Caco-2 (cell line): ENCODE measurements at regions not wholly inside any gene's neighbourhood (a gene's known extent, or its start where the extent isn't known, plus 50 kb on each side); places are given as distances from the start of the nearest gene placed in this dataset.

Experiments used
- BruUV-seq: library from RNA; stranded (reverse); fragments of 400-500 nt; replicated peaks from 2 replicates; lab custom pipeline; 2021; lab: Mats Ljungman, UMichigan
- CTCF ChIA-PET: fragments of 300-600 bp; sonication (Branson Sonifier 250); formaldehyde crosslinking; loops from one replicate; lab custom pipeline; 2022; ENCODE audit warnings: antibody characterized with exemption; lab: Charles Lee
- POLR2A ChIA-PET: fragments of 300-600 bp; sonication (Branson Sonifier 250); formaldehyde crosslinking; loops from one replicate; lab custom pipeline; 2022; ENCODE audit warnings: antibody characterized with exemption; lab: Charles Lee
- DNase-seq, 2 experiments: peaks; one replicate each; pipeline versions ENCODE4 v3.0.0 to v3.0.0-alpha.2; 2020 to 2022
- H3K27me3 ChIP-seq: replicated peaks from 2 replicates; pipeline ENCODE4 v1.6.0; 2011; ENCODE audit warnings: low read length; ENCODE audit not compliant: control insufficient read depth, insufficient read depth
- H3K36me3 ChIP-seq: 2 replicates; pipeline ENCODE4 v1.5.1; 2011; ENCODE audit warnings: low read length; ENCODE audit not compliant: control insufficient read depth, insufficient read depth
- H3K4me1 ChIP-seq: fragments of 250-450 bp; sonication (Bioruptor Pico); 2 replicates; pipeline ENCODE4 v1.5.1; 2020; ENCODE audit warnings: mild to moderate bottlenecking
- H3K4me3 ChIP-seq: 2 replicates; pipeline ENCODE4 v1.5.1; 2011; ENCODE audit warnings: low read depth, mild to moderate bottlenecking, control low read depth, low read length
- H3K9me3 ChIP-seq: fragments of 250-450 bp; sonication (Bioruptor Pico); 2 replicates; pipeline ENCODE4 v1.5.1; 2020; ENCODE audit warnings: mild to moderate bottlenecking, moderate library complexity
- H3K27ac Mint-ChIP-seq: one replicate; pipeline ENCODE4 v1.8.0; 2022; ENCODE audit warnings: mixed read lengths; ENCODE audit not compliant: unreplicated experiment
- H3K27me3 Mint-ChIP-seq: one replicate; pipeline ENCODE4 v1.8.0; 2022; ENCODE audit warnings: mixed read lengths; ENCODE audit not compliant: insufficient read depth, unreplicated experiment
- H3K36me3 Mint-ChIP-seq: one replicate; pipeline ENCODE4 v1.8.0; 2022; ENCODE audit warnings: mild to moderate bottlenecking, mixed read lengths; ENCODE audit not compliant: insufficient read depth, unreplicated experiment
- H3K4me1 Mint-ChIP-seq: one replicate; pipeline ENCODE4 v1.8.0; 2022; ENCODE audit warnings: low read depth, mixed read lengths; ENCODE audit not compliant: unreplicated experiment
- H3K4me3 Mint-ChIP-seq: one replicate; pipeline ENCODE4 v1.8.0; 2022; ENCODE audit warnings: mild to moderate bottlenecking, moderate library complexity, mixed read lengths; ENCODE audit not compliant: unreplicated experiment
- H3K9me3 Mint-ChIP-seq: one replicate; pipeline ENCODE4 v1.8.0; 2022; ENCODE audit warnings: mixed read lengths; ENCODE audit not compliant: unreplicated experiment
- intact Hi-C: fragments of 100-400 bp; cut with micrococcal nuclease; formaldehyde crosslinking; loops from one replicate; pipeline ENCODE4 v1.10.0; 2022; ENCODE audit not compliant: unreplicated experiment
- TF ChIP-seq, protein P1 (sequence below), 2 experiments: fragments of 200-600 bp in 1 of 2; IDR thresholded peaks; 1 replicate in 1 of 2; 2 replicates in 1 of 2; pipeline versions ENCODE4 v1.5.1 to v1.8.0; 2011 to 2022; ENCODE audit warnings: antibody characterized with exemption in 1 of 2, control low read depth in 1 of 2, inconsistent platforms in 1 of 2, low read depth in 1 of 2, low read length in 1 of 2, mild to moderate bottlenecking in 1 of 2, moderate library complexity in 1 of 2; ENCODE audit not compliant: insufficient read depth in 1 of 2, severe bottlenecking in 1 of 2, unreplicated experiment in 1 of 2

DNA sequence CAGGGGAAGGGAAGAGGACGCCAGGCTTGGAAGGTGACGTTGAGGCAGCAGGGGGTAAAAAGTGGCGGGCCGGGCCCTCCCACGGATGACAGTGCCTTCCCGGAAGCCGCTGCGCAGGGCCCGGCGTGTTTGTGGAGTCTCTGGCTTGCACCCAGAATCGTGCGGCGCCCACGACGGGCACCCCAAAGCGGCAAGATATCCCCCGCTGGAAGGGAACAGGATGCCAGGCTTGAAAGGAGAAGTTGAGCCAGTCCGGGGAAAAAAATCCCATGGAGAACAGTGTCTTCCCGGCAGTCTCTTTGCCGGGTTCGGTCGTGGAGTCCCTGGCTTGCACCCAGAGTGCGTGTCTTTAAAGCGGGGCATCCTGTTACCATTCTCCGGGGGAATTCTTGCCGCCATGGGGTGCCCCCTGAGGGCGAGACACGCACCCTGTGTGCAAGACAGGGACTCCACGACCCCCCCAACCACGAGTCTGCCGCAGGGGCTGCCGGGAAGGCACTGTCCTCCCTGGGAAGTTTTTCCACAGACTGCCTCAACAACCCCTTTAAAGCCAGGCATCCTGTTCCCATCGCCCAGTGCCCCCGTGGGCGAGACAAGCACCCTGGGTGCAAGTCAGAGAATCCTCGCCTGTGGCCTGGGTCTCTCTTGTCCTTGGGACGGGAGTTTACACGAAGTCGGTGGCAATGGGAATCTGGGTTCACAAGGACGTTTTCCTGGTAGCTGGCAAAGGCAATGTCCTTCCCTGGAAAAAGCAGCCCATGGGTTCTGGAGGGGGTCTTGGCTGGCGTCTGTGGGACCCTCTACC is 156.1 kb upstream of the ALG10B start:
- intact Hi-C loops, result no loop called here
- TF ChIP-seq, protein P1, sequence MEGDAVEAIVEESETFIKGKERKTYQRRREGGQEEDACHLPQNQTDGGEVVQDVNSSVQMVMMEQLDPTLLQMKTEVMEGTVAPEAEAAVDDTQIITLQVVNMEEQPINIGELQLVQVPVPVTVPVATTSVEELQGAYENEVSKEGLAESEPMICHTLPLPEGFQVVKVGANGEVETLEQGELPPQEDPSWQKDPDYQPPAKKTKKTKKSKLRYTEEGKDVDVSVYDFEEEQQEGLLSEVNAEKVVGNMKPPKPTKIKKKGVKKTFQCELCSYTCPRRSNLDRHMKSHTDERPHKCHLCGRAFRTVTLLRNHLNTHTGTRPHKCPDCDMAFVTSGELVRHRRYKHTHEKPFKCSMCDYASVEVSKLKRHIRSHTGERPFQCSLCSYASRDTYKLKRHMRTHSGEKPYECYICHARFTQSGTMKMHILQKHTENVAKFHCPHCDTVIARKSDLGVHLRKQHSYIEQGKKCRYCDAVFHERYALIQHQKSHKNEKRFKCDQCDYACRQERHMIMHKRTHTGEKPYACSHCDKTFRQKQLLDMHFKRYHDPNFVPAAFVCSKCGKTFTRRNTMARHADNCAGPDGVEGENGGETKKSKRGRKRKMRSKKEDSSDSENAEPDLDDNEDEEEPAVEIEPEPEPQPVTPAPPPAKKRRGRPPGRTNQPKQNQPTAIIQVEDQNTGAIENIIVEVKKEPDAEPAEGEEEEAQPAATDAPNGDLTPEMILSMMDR (IDR thresholded peaks at IDR 0.05; ENCODE audit: insufficient read depth in 1 of 2, low read depth in 1 of 2, low read length in 1 of 2, severe bottlenecking in 1 of 2, unreplicated experiment in 1 of 2), result no peak
- Mint-ChIP-seq H3K4me3 (no peak overlapping the region), H3K27me3 (peaks cover 3% of the 10 kb centered on the region), H3K36me3 (no peaks in the 10 kb centered on the region), H3K27ac (no peak overlapping the region), H3K9me3 (peaks cover 25% of the 10 kb centered on the region), H3K4me1 (no peaks in the 10 kb centered on the region)
- BruUV-seq, result no TSS peak
- Histone ChIP-seq H3K9me3 (0 out of 2 replicates have a peak, but pooled peaks cover 3% of the 10 kb centered on the region), H3K27me3 (no peaks in the 10 kb centered on the region), H3K4me1 (no peaks in the 10 kb centered on the region), H3K4me3 (no peak overlapping the region), H3K36me3 (no peaks in the 10 kb centered on the region)
- POLR2A ChIA-PET, result no interaction called here
- DNase-seq, result no peak
- CTCF ChIA-PET, result no interaction called here

DNA sequence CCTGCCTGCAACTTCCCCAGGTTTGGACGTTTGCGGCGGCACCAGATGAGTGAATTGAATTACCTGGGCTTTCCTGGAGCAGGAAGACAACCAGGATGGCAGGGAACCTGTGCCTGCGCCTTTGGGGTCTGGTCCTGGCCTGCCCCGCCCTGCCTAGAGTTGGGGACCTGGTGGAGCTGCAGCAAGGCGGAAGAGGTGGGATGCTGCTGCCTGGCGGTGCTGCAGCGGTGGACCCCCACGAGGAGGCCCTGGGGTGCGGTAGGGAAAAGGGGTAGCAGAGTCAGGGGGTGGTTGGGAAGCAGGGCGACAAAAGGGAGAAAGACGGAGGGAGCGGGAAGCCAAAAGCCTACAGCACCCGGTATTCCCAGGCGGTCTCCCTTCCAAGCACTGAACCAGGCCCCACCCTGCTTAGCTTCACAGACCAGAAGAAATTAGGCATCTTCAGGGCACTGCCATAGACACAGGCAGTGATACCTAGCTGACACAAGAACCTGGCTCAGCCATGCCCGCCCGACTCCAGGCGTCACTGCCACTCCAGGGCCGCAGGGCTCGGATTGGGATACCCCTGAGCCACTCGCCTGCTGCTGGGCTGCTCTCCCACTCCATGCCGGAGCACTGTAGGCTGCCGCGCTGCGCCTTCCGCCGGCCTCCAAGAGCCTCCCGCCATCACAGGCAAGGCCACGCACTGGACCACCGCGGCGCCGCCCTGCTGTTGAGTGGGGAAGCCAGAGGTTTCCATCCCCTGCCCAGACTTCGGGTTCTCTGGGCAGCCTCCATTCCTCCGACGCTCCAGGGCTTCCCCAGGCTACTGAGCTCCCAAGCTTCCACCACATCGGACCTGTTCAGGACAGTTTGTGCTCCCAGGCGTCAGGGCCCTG is 155.2 kb upstream of the ALG10B start:
- no peak for DNase-seq
- no peaks in the 10 kb centered on the region for H3K4me1 Mint-ChIP-seq
- TF ChIP-seq, protein P1 (IDR thresholded peaks at IDR 0.05; ENCODE audit: insufficient read depth in 1 of 2, low read depth in 1 of 2, low read length in 1 of 2, severe bottlenecking in 1 of 2, unreplicated experiment in 1 of 2), result no peak
- no peaks in the 10 kb centered on the region for H3K27me3 ChIP-seq
- H3K36me3 Mint-ChIP-seq, result no peaks in the 10 kb centered on the region
- ChIA-PET POLR2A (no interaction called here), CTCF (no interaction called here)
- H3K4me1 ChIP-seq, result no peaks in the 10 kb centered on the region
- H3K27ac Mint-ChIP-seq, result no peak overlapping the region
- H3K4me3 ChIP-seq, result no peak overlapping the region
- intact Hi-C loops, result no loop called here
- BruUV-seq, result no TSS peak
- H3K9me3 ChIP-seq, result 0 out of 2 replicates have a peak, but pooled peaks cover 3% of the 10 kb centered on the region
- H3K27me3 Mint-ChIP-seq, result peaks cover 3% of the 10 kb centered on the region
- no peak overlapping the region for H3K4me3 Mint-ChIP-seq
- peaks cover 25% of the 10 kb centered on the region for H3K9me3 Mint-ChIP-seq
- H3K36me3 ChIP-seq, result no peaks in the 10 kb centered on the region

DNA sequence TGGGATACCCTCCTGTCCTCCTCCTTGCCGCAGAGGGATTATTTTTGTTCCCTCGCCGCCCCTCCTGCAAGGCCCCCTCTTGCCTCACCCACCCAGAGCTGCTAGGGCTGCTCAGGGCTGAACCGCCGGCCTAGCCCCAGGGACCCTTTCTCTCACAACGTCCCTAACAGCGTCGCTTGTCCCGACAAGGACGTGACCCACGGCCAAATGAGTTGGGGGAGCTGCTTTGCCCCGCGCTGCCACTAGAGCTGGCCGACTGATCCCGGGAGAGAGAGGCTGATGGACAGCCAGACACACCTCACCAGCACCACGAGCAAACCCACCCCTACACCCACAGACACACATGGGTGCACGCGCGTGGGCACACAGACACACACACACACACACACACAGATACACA is 154.6 kb upstream of the ALG10B start:
- Histone ChIP-seq H3K36me3 (no peaks in the 10 kb centered on the region), H3K4me3 (no peak overlapping the region), H3K4me1 (no peaks in the 10 kb centered on the region), H3K9me3 (0 out of 2 replicates have a peak, but pooled peaks cover 3% of the 10 kb centered on the region), H3K27me3 (no peaks in the 10 kb centered on the region)
- no peak overlapping the region for H3K4me3 Mint-ChIP-seq
- peaks cover 3% of the 10 kb centered on the region for H3K27me3 Mint-ChIP-seq
- peaks cover 25% of the 10 kb centered on the region for H3K9me3 Mint-ChIP-seq
- intact Hi-C loops, result no loop called here
- H3K27ac Mint-ChIP-seq, result no peak overlapping the region
- POLR2A ChIA-PET, result no interaction called here
- BruUV-seq, result no TSS peak
- no peaks in the 10 kb centered on the region for H3K4me1 Mint-ChIP-seq
- H3K36me3 Mint-ChIP-seq, result no peaks in the 10 kb centered on the region
- DNase-seq, result no peak
- CTCF ChIA-PET, result no interaction called here
- TF ChIP-seq, protein P1 (IDR thresholded peaks at IDR 0.05; ENCODE audit: insufficient read depth in 1 of 2, low read depth in 1 of 2, low read length in 1 of 2, severe bottlenecking in 1 of 2, unreplicated experiment in 1 of 2), result no peak
